Gastrocnemius medialis (tissue), 4 donors: ENCODE measurements at regions not wholly inside any gene's neighbourhood (a gene's known extent, or its start where the extent isn't known, plus 50 kb on each side); places are given as distances from the start of the nearest gene placed in this dataset.

Experiments
- POLR2A ChIP-seq, 2 donors: fragments of 450-650 bp; IDR thresholded peaks; one replicate each; pipeline ENCODE4 v1.6.1; 2017; ENCODE audit warnings: antibody characterized with exemption in 2 of 2, mild to moderate bottlenecking in 2 of 2, moderate library complexity in 2 of 2
- TF ChIP-seq, protein P1 (sequence below), 5 experiments: fragments of 450-650 bp in 3 of 5; fragments of 200-600 bp in 2 of 5; sonication (generic) in 2 of 5; IDR thresholded peaks in 4 of 5; conservative IDR thresholded peaks in 1 of 5; 1 replicate in 4 of 5; 2 replicates in 1 of 5; pipeline ENCODE4 v1.5.1; 2016 to 2019; ENCODE audit warnings: antibody characterized with exemption in 5 of 5, mild to moderate bottlenecking in 3 of 5, moderate library complexity in 3 of 5

DNA sequence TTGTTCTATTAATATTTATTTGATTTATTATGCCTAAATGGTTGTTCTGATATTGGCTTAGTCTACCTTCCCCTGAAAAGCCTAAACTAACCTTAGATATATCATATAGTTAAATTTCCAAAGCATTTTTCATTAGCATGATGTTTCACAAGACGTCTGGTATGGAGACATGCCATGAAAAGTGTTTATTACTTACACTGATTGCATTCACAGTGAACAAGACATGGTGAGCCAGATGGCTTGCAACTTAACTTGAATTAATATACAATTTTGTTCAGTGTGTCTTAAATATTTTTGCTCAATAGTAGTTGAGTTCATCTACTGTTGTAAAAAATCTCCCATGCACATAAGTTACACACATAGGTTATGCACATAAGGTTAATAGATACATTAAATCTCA, 758.4 kb downstream of the NSUN3 start:
- TF ChIP-seq, protein P1, sequence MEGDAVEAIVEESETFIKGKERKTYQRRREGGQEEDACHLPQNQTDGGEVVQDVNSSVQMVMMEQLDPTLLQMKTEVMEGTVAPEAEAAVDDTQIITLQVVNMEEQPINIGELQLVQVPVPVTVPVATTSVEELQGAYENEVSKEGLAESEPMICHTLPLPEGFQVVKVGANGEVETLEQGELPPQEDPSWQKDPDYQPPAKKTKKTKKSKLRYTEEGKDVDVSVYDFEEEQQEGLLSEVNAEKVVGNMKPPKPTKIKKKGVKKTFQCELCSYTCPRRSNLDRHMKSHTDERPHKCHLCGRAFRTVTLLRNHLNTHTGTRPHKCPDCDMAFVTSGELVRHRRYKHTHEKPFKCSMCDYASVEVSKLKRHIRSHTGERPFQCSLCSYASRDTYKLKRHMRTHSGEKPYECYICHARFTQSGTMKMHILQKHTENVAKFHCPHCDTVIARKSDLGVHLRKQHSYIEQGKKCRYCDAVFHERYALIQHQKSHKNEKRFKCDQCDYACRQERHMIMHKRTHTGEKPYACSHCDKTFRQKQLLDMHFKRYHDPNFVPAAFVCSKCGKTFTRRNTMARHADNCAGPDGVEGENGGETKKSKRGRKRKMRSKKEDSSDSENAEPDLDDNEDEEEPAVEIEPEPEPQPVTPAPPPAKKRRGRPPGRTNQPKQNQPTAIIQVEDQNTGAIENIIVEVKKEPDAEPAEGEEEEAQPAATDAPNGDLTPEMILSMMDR (IDR thresholded peaks at IDR 0.05 in 4 of 5, conservative IDR thresholded peaks at IDR 0.05 in 1 of 5): no peak
- TF ChIP-seq POLR2A (IDR thresholded peaks at IDR 0.05): no peak
